ENCODE measurements at regions not wholly inside any gene's neighbourhood (a gene's known extent, or its start where the extent isn't known, plus 50 kb on each side); places are given as distances from the start of the nearest gene placed in this dataset.
A peak's percentile ranks its signal among the peaks of the same experiment; 100 is the strongest.
"Not testable (repeated sequence)": the region's sequence is repeated elsewhere in the genome, so short reads cannot be mapped to it uniquely, and the experiment has no call there.

DNA sequence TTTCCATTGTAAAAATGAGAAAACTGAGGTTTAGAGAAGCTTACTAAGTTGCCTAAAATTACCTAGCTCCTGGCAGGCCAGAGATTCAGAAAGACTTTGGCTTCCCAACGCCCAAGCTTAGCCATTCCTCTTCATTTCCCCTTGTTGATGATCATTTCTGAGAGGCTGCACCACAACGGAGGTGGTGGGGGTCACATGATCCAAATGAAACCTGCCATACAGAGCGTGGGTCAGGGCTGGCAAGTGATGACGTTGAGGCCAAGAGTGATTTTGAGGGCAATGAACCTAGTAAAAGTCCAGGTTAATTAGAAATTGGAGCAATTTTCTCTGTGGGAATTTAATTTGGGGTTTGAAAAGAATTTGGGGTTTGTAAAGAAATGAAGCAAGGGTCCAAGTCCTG lies 109.9 kb downstream of the TMEM182 start:
- DNase-seq (ENCODE audit: insufficient read length, low spot score) (no peak), FAIRE-seq (no peak)
- TF ChIP-seq POLR2A (IDR thresholded peaks at IDR 0.05; ENCODE audit: low read depth, low read length): no peak

DNA sequence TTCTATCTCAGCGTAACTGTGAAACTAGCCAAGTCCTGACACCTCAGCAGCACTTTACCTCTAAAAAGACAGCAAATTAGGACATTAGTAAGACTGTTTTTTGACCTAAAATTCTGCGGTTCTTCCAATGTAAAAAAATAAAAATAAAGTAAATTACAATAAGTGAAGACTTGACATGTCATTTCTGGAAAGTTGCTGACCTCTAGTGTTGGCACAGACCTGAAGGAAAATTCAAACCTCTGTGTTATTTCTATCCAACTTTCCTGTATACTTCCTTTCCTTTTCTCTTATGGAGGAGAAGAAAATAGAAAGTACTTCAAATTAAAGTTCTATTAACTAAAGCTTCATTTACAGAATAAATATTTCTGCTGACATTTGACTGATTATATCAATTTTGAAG lies 110.6 kb downstream of the TMEM182 start:
- FAIRE-seq (no peak), DNase-seq (ENCODE audit: insufficient read length, low spot score) (no peak)
- no peak for TF ChIP-seq POLR2A (IDR thresholded peaks at IDR 0.05; ENCODE audit: low read depth, low read length)

DNA sequence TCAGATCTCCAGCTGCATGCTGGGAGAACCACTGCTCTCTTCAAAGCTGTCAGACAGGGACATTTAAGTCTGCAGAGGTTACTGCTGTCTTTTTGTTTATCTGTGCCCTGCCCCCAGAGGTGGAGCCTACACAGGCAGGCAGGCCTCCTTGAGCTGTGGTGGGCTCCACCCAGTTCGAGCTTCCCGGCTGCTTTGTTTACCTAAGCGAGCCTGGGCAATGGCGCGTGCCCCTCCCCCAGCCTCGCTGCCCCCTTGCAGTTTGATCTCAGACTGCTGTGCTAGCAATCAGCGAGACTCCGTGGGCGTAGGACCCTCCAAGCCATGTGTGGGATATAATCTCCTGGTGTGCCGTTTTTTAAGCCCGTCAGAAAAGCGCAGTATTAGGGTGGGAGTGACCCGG lies 117.7 kb downstream of the TMEM182 start:
- not testable (repeated sequence) for DNase-seq (ENCODE audit: insufficient read length, low spot score); FAIRE-seq

DNA sequence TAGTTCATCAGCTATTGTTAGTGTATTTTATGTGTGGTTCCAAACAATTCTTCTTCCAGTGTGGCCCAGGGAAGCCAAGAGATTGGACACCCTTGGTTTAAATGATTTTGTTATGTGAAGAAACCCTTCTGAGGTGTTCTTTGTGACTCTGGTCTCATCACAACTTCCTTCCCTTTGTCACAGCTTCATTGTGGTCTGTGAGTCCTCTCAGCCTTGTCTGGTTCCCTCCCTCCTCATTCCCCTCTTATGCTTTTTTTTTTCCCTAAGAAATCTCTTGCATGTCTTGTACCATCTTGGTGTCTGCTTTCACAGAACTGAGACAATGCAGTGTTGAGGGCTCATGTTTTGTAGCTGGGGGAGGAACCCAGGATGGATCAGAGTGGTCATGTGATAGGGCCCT lies 118.9 kb downstream of the TMEM182 start:
- FAIRE-seq (no peak), DNase-seq (ENCODE audit: insufficient read length, low spot score) (no peak)
- no peak for TF ChIP-seq POLR2A (IDR thresholded peaks at IDR 0.05; ENCODE audit: low read depth, low read length)

DNA sequence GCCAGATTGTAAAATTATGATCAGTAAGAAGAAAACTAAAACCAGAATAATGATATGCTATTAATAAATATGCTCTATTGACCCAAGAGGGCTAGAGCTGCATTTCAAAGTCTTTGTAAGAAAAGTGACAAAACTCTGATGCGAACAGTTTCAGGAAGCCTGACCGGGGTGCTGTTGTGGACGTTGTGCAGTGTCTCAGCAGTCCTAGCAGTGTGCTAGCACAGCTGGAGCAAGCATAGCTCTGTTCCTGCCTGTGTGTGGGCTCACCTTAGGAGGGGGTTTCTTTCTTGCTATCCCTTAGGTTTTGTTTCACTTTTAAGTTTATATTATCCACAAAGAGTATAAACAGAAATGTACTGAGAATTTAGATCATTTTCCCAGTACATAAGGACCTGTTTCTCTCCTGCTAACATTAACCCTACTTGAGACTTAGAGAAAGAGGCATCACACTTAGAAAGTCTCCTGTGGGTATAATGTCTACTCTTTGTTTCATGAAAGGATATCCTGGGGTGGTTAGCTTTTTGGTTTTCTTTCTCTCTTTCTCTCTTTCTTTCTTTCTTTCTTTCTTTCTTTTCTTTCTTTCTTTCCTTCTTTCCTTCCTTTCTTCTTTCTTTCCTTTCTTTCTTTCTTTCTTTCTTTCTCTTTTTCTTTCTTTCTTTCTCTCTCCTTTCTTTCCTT lies 124.5 kb downstream of the TMEM182 start:
- FAIRE-seq (no peak), DNase-seq (ENCODE audit: insufficient read length, low spot score) (no peak)
- TF ChIP-seq POLR2A (IDR thresholded peaks at IDR 0.05; ENCODE audit: low read depth, low read length): no peak

DNA sequence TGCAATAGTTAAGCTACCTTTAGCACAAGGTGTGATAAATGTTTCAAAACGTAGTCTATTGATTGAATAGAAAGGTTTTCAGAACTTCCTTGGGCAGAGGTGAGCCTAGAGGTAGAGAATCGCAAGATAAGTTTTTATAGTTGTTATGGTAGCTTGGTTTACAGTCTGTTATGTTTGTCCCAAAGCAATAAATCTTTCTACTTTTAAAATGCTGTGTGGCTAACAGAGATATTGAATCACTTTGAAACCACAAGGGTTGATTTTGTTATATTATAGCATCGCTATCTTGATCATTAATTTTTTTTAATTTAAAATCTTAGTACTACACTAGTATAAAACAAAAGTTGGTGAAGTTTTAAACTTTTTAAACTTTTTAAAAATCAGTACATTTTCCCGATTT lies 126.7 kb downstream of the TMEM182 start:
- DNase-seq (ENCODE audit: insufficient read length, low spot score) (no peak), FAIRE-seq (no peak)
- TF ChIP-seq POLR2A (IDR thresholded peaks at IDR 0.05; ENCODE audit: low read depth, low read length): no peak

DNA sequence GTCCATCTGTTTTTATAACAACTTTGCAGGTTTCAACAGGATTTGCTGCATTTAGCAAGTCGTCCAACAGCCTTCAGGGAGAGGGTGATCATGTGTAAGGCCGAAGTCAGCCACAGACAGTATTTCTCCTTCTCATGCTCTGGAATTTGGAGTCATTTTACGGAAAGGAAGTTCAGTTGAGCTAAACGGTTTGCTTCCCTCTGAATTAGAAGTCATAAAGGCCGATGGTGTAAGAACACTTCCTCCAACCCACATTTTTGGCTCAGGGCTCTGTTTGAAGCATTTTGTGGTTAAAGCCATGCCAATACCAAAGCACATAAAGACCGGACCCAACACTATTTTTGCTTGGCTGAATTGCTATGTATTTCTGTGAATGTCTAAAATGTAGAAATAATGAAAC lies 129.5 kb downstream of the TMEM182 start:
- FAIRE-seq: no peak
- DNase-seq (ENCODE audit: insufficient read length, low spot score): no peak
- TF ChIP-seq POLR2A (IDR thresholded peaks at IDR 0.05; ENCODE audit: low read depth, low read length): no peak

DNA sequence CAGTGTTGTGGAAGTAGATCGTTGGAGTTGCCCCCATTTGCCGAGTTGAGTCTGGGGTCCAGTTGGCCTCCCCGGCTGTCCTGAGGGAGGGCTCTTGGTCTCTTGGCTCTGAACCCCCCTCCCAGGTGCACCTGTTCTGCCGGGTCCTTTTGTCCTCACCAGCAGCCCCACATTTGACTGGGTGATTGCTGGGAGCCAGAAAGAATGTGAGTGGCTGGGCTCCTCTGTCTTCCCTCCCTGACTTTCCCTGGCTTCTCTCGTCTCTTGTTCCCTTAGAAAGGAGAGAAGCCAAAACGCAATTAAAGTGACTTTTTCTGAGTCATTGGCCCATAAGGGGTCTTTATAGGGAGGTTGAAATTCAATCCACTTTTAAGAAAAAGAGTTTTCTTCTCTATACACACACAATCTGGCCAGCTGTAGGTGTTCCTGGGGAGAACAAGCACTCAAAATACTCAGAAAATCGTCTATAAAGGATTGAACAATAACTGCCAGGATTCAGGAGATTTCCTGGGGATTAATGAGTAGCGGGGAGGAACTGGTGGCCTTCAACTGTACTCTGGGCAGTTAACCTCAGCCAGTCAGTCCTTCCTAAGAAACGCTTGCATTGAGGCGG lies 131.0 kb downstream of the TMEM182 start:
- no peak for TF ChIP-seq POLR2A (IDR thresholded peaks at IDR 0.05; ENCODE audit: low read depth, low read length)
- no peak for FAIRE-seq
- no peak for DNase-seq (ENCODE audit: insufficient read length, low spot score)

DNA sequence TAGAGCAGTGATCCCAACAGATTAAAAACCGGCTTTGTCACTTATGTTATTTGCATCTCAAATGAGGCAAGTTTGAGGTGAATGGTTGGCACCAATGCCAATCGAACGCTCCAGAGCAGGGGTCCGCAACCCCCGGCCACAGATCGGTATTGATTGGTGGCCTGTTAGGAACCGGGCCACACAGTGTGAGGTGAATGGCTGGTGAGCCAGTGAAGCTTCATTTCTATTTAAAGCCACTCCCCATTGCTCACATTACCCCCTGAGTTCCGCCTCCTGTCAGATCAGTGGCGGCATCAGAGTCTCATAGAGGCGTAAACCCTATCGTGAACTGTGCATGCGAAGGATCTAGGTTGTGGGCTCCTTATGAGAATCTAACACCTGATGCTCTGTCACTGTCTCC lies 132.0 kb downstream of the TMEM182 start:
- TF ChIP-seq POLR2A (IDR thresholded peaks at IDR 0.05; ENCODE audit: low read depth, low read length): no peak
- FAIRE-seq (no peak), DNase-seq (ENCODE audit: insufficient read length, low spot score) (no peak)

DNA sequence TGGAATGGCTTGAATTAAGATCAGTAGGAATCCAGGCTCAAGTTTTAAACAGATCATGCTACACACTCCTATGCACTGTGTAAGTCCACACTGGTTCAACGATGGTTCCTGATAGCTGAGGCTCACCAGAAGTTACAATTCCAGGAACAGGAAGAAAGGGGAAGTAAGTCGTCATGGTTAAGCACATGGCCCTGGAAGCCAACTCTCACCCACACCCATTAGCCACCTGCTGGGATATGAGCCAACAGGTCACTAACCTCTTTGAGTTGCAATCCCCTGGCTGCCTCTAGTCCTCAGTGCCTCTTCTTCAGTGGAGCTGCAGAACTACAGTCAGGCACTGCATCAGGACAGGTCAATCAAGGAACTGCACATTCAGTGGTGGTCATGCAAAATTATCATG lies 133.5 kb downstream of the TMEM182 start:
- no peak for DNase-seq (ENCODE audit: insufficient read length, low spot score)
- FAIRE-seq: no peak
- no peak for TF ChIP-seq POLR2A (IDR thresholded peaks at IDR 0.05; ENCODE audit: low read depth, low read length)

DNA sequence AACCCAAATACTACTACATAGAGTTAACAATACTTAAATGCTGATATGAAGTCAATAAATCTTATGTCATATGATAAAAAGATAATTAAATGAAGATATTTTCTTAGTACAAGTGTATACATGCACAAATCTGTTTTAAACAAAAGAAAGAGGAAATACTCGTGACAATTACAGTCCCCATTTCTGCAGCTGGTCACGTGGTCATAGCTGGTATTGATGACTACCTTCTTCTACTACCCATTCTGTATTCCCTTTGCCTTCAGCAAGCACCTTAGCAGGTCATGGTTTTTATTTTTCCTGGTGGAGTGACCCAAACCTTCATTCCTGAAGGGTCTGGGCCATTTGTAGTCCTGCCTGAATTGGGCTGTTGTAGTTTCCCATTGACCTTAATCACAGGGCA lies 147.4 kb downstream of the TMEM182 start:
- not testable (repeated sequence) for FAIRE-seq; DNase-seq (ENCODE audit: insufficient read length, low spot score)

DNA sequence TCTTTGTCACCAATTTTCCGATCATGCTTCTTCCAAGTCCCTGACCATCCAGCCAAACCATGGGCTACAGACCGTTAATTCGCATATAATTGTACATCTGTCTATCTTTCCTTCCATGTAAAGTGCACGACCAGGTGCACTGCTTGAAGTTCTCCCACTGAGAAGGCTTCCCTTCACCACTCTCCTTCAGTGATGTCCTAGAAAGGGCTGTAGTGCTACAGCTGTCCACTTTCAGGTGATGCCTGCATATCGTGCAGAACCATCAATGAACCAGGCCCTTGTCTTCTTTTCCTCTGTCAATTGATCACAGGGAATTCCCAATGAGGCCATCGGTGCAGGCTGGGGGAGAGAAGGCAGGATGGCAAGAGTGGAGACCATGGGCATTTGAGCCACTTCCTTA lies 148.9 kb downstream of the TMEM182 start:
- TF ChIP-seq POLR2A (IDR thresholded peaks at IDR 0.05; ENCODE audit: low read depth, low read length): no peak
- FAIRE-seq: no peak
- DNase-seq (ENCODE audit: insufficient read length, low spot score): no peak

DNA sequence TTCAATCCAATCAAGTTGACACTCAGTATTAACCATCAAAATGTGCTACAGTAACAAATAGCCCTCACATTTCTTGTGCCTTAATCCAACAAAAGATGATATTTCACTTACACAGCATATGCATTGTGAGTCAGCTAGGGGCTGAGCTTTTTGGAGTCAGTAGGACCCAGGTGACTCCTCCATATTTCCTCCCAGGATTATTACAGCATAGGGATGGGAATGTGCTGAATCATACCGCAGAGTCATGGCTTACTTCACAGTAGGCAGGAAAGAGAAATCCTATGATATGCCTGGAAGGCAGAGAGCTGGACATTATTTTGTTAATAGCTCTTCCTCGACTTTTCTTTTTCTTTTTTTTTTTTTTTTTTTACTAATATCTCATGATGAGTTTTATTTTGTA lies 153.3 kb downstream of the TMEM182 start:
- DNase-seq (ENCODE audit: insufficient read length, low spot score) (peak; percentile 42), FAIRE-seq (peak; percentile 85)
- no peak for TF ChIP-seq POLR2A (IDR thresholded peaks at IDR 0.05; ENCODE audit: low read depth, low read length)

DNA sequence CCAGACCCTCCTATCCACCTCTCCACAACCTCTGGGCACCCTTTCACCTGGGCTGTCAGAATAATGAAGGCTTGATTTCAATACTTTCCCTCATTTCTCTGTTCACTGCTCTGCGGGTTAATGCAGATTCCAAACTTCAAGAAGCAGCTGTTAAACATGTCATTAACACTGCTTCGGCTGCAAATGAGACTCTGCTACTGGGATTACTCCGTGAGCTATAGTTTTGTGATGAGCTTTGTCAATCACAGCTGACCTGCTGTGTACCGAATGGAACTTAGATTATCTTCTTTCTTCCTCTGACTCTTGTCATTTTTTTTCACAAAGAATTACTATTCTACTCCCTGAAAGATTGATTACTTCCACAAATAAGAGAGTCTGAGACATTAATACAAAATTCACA lies 160.5 kb downstream of the TMEM182 start:
- DNase-seq (ENCODE audit: insufficient read length, low spot score) (no peak), FAIRE-seq (no peak)
- TF ChIP-seq POLR2A (IDR thresholded peaks at IDR 0.05; ENCODE audit: low read depth, low read length): no peak

DNA sequence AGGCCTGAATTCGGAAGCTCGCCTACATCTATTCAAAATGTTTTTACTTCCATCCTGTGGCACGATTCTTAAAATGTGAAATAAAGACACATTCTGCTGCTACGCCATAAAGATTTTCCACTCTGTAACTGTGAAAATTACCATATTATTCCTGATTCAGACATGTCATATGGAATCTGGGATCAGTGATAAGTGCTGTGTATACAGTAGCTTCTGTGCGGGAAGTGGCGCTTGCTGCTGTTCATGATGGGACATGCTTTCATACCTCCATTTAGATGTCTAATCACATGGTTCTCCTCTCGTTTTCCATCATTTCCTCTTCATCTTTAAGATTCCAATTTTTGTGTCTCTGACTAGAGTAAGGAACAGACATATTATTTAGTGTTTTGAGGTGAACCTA lies 163.2 kb downstream of the TMEM182 start:
- FAIRE-seq (no peak), DNase-seq (ENCODE audit: insufficient read length, low spot score) (no peak)
- TF ChIP-seq POLR2A (IDR thresholded peaks at IDR 0.05; ENCODE audit: low read depth, low read length): no peak

DNA sequence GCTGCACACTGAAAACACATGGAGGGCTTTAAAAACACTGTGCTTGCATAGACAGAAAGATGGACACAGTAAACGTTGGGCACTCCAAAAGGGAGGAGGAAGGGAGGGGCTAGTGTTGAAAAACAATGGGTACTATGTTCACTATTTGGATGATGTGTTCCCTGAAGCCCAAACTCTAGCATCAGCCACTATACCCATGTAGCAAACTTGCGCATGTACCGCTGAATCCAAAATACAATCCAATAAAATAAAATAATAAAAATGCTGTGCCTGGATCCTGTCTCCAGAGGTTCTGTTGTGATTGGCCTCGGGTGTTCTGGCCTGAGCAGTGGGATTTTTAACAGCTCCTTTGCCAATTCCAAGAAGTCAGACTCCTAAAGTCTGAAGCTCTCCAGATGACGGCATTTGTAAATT lies 166.0 kb downstream of the TMEM182 start:
- no peak for FAIRE-seq
- TF ChIP-seq POLR2A (IDR thresholded peaks at IDR 0.05; ENCODE audit: low read depth, low read length): no peak
- DNase-seq (ENCODE audit: insufficient read length, low spot score): no peak
